PC-3 (cell line): ENCODE measurements at regions not wholly inside any gene's neighbourhood (a gene's known extent, or its start where the extent isn't known, plus 50 kb on each side); places are given as distances from the start of the nearest gene placed in this dataset.

Experiments used
- ATAC-seq: fragments of 200-7000 bp; cut with Tn5 transposase; 2 replicates; pipeline ENCODE4 v1.9.1; 2020; ENCODE audit warnings: mild to moderate bottlenecking, moderate library complexity
- BruUV-seq: library from RNA; stranded (reverse); fragments of 400-500 nt; replicated peaks from 2 replicates; lab custom pipeline; 2021; lab: Mats Ljungman, UMichigan
- CTCF ChIA-PET: fragments of 300-600 bp; sonication (Branson Sonifier 250); formaldehyde crosslinking; loops from one replicate; lab custom pipeline; 2022; ENCODE audit warnings: antibody characterized with exemption; lab: Charles Lee
- POLR2A ChIA-PET: fragments of 300-600 bp; sonication (Branson Sonifier 250); formaldehyde crosslinking; loops from one replicate; lab custom pipeline; 2022; ENCODE audit warnings: antibody characterized with exemption; ENCODE audit not compliant: unreplicated experiment; lab: Charles Lee
- DNase-seq: peaks from one replicate; pipeline ENCODE4 v3.0.0-alpha.2; 2015
- H2AFZ ChIP-seq: fragments of 300-600 bp; sonication (generic); 2 replicates; pipeline ENCODE4 v1.6.0; 2016; ENCODE audit warnings: antibody characterized with exemption, low read length
- H3F3A ChIP-seq: fragments of 300-600 bp; sonication (generic); one replicate; pipeline ENCODE4 v1.6.0; 2017; ENCODE audit warnings: antibody characterized with exemption, low read length, control low read depth, mild to moderate bottlenecking; ENCODE audit not compliant: unreplicated experiment
- H3K27ac ChIP-seq: fragments of 300-600 bp; sonication (generic); 2 replicates; pipeline ENCODE4 v1.5.1; 2016; ENCODE audit warnings: mild to moderate bottlenecking, low read length
- H3K27me3 ChIP-seq: fragments of 300-600 bp; sonication (generic); 2 replicates; pipeline ENCODE4 v1.6.1; 2016; ENCODE audit warnings: low read length, mixed read lengths
- H3K36me3 ChIP-seq: fragments of 300-600 bp; sonication (generic); 2 replicates; pipeline ENCODE4 v1.6.1; 2016; ENCODE audit warnings: low read depth, mixed run types, low read length, mixed read lengths
- H3K4me1 ChIP-seq: fragments of 300-600 bp; sonication (generic); 2 replicates; pipeline ENCODE4 v1.5.1; 2016; ENCODE audit warnings: low read length; ENCODE audit not compliant: insufficient read depth
- H3K4me2 ChIP-seq: fragments of 300-600 bp; sonication (generic); 2 replicates; pipeline ENCODE4 v1.6.0; 2016; ENCODE audit warnings: low read length
- H3K4me3 ChIP-seq: fragments of 300-600 bp; sonication (generic); 2 replicates; pipeline ENCODE4 v1.5.1; 2016; ENCODE audit warnings: mild to moderate bottlenecking, low read length, mixed read lengths
- H3K79me2 ChIP-seq: fragments of 300-600 bp; sonication (generic); 2 replicates; pipeline ENCODE4 v1.6.1; 2017; ENCODE audit warnings: low read length, mixed read lengths
- H3K9ac ChIP-seq: fragments of 300-600 bp; sonication (generic); 2 replicates; pipeline ENCODE4 v1.6.0; 2016; ENCODE audit warnings: mild to moderate bottlenecking, low read length
- H3K9me2 ChIP-seq: fragments of 300-600 bp; sonication (generic); replicated peaks from 2 replicates; pipeline ENCODE4 v1.6.1; 2016; ENCODE audit warnings: mixed run types, low read length, mixed read lengths
- H3K9me3 ChIP-seq: fragments of 300-600 bp; sonication (generic); 2 replicates; pipeline ENCODE4 v1.6.1; 2016; ENCODE audit warnings: low read length, mixed read lengths
- H4K20me1 ChIP-seq: fragments of 300-600 bp; sonication (generic); 2 replicates; pipeline ENCODE4 v1.6.1; 2016; ENCODE audit warnings: low read length, mixed read lengths
- CTCF ChIP-seq: fragments of 300-600 bp; sonication (generic); conservative IDR thresholded peaks from 2 replicates; pipeline ENCODE4 v1.5.1; 2017; ENCODE audit warnings: antibody characterized with exemption, low read depth, mild to moderate bottlenecking, low read length
- EZH2 ChIP-seq: fragments of 300-600 bp; sonication (generic); IDR thresholded peaks from one replicate; pipeline ENCODE4 v1.6.1; 2017; ENCODE audit warnings: antibody characterized with exemption, mild to moderate bottlenecking, low read length; ENCODE audit not compliant: unreplicated experiment
- EZH2phosphoT487 ChIP-seq: fragments of 300-600 bp; sonication (generic); IDR thresholded peaks from 2 replicates; pipeline ENCODE4 v1.6.1; 2018; ENCODE audit warnings: mild to moderate bottlenecking, antibody characterized with exemption, low read length, borderline replicate concordance
- intact Hi-C: fragments of 100-400 bp; cut with micrococcal nuclease; formaldehyde crosslinking; loops from 2 replicates; pipeline ENCODE4 v1.9.0; 2023

- no TSS peak for BruUV-seq
- no peak overlapping the region for H2AFZ ChIP-seq
- H3F3A ChIP-seq, result no peaks in the 10 kb centered on the region
- H3K9me3 ChIP-seq, result no peaks in the 10 kb centered on the region
- H3K4me1 ChIP-seq, result no peaks in the 10 kb centered on the region
- POLR2A ChIA-PET, result no interaction called here
- no peaks in the 10 kb centered on the region for H3K79me2 ChIP-seq
- H3K36me3 ChIP-seq, result no peaks in the 10 kb centered on the region; the same call in 1 of the 2 replicates
- H3K27ac ChIP-seq, result no peak overlapping the region
- no peak overlapping the region for H3K9ac ChIP-seq
- TF ChIP-seq EZH2phosphoT487 (no peak), EZH2 (no peak), CTCF (no peak)
- no peak overlapping the region for H3K4me2 ChIP-seq
- intact Hi-C loops, result no loop called here
- H3K9me2 ChIP-seq, result no peaks in the 10 kb centered on the region
- ATAC-seq (no peak), DNase-seq (no peak)
- peaks cover 24% of the 10 kb centered on the region for H3K27me3 ChIP-seq
- CTCF ChIA-PET, result no interaction called here
- H3K4me3 ChIP-seq, result no peak overlapping the region
- H4K20me1 ChIP-seq, result no peaks in the 10 kb centered on the region
Observed at GRCh38 chr9:135340726-135341475, 138.7 kb upstream of the PPP1R26 start.

- ChIA-PET POLR2A (no interaction called here), CTCF (interaction anchor here (0.6 kb wide), 1 partner anchor 39 kb away, joined by 3 read pairs; no protein-coding TSS in a partner anchor)
- H3K9me2 ChIP-seq, result no peaks in the 10 kb centered on the region
- DNase-seq, result no peak
- H3K4me1 ChIP-seq, result no peaks in the 10 kb centered on the region
- no peaks in the 10 kb centered on the region for H3K79me2 ChIP-seq
- no peaks in the 10 kb centered on the region; the same call in 1 of the 2 replicates for H3K36me3 ChIP-seq
- BruUV-seq, result no TSS peak
- no peak overlapping the region for H2AFZ ChIP-seq
- intact Hi-C loops, result no loop called here
- ATAC-seq, result no peak
- no peaks in the 10 kb centered on the region for H3K9me3 ChIP-seq
- H3F3A ChIP-seq, result no peaks in the 10 kb centered on the region
- no peak overlapping the region for H3K9ac ChIP-seq
- H3K4me3 ChIP-seq, result no peak overlapping the region
- H3K27me3 ChIP-seq, result peaks cover 32% of the 10 kb centered on the region
- no peak overlapping the region for H3K4me2 ChIP-seq
- no peak overlapping the region for H3K27ac ChIP-seq
- no peak for TF ChIP-seq CTCF
- TF ChIP-seq EZH2, result no peak
- no peak for TF ChIP-seq EZH2phosphoT487
- no peaks in the 10 kb centered on the region for H4K20me1 ChIP-seq
Observed at GRCh38 chr9:135341612-135342169, 137.9 kb upstream of the PPP1R26 start.
